ENCODE measurements at regions not wholly inside any gene's neighbourhood (a gene's known extent, or its start where the extent isn't known, plus 50 kb on each side); places are given as distances from the start of the nearest gene placed in this dataset.
"Not testable (repeated sequence)": the region's sequence is repeated elsewhere in the genome, so short reads cannot be mapped to it uniquely, and the experiment has no call there.

DNA sequence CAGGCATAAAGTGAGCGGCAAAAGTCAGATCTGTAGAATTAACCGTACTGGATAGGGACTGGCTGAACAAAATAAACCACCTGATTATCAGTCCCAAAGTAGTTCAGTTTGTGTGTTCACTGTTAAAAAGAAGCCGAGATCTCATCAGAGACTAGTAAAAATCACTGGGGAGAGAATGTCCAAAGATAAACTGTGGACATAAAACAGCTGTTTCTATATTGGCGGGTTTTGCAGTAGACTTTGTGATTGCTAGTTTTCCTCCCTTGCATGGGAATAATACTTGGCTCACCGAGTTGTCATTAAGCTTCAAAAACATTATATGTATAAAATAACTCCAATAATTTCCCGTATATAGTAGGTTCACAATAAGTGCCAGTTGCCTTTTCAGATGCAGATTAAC is 114.2 kb upstream of the ID4 start:
- H3K4me3 ChIP-seq (ENCODE audit: low read depth, low read length), result no peak overlapping the region
- no peak overlapping the region for H3K9ac ChIP-seq
- no peaks in the 10 kb centered on the region for H3K79me2 ChIP-seq
- H3K4me2 ChIP-seq (ENCODE audit: low read length), result no peak overlapping the region
- no peak overlapping the region for H2AFZ ChIP-seq
- H3K9me3 ChIP-seq (ENCODE audit: control insufficient read depth, low read length), result no peaks in the 10 kb centered on the region
- TF ChIP-seq, protein P1, sequence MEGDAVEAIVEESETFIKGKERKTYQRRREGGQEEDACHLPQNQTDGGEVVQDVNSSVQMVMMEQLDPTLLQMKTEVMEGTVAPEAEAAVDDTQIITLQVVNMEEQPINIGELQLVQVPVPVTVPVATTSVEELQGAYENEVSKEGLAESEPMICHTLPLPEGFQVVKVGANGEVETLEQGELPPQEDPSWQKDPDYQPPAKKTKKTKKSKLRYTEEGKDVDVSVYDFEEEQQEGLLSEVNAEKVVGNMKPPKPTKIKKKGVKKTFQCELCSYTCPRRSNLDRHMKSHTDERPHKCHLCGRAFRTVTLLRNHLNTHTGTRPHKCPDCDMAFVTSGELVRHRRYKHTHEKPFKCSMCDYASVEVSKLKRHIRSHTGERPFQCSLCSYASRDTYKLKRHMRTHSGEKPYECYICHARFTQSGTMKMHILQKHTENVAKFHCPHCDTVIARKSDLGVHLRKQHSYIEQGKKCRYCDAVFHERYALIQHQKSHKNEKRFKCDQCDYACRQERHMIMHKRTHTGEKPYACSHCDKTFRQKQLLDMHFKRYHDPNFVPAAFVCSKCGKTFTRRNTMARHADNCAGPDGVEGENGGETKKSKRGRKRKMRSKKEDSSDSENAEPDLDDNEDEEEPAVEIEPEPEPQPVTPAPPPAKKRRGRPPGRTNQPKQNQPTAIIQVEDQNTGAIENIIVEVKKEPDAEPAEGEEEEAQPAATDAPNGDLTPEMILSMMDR (IDR thresholded peaks at IDR 0.05), result no peak
- H3K4me1 ChIP-seq, result no peaks in the 10 kb centered on the region
- no peaks in the 10 kb centered on the region for H3K27me3 ChIP-seq (ENCODE audit: control insufficient read depth, insufficient read depth, low read length)
- H3K27ac ChIP-seq, result no peak overlapping the region
- H3K36me3 ChIP-seq (ENCODE audit: control insufficient read depth, insufficient read depth, low read length), result no peaks in the 10 kb centered on the region

DNA sequence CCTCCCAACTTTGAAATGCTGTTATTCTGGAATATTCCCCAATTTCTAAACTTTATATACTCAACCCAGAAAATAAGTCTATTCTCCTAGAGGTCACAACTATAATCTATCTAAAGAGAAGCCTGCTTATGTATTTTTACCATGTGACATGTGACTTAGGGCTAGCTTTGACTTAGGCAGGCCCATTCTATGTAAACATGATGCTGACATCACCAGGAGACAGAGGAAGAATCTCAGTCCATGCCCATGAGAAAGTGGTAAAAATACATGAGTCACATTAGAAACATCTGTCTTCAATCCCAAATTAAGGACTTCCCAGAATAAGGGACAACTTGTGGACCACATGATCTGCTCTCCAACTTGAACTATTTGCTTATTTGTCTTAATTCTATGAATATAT is 113.6 kb upstream of the ID4 start:
- H3K79me2 ChIP-seq, result no peaks in the 10 kb centered on the region
- H2AFZ ChIP-seq, result no peak overlapping the region
- TF ChIP-seq, protein P1 (IDR thresholded peaks at IDR 0.05), result no peak
- no peaks in the 10 kb centered on the region for H3K4me1 ChIP-seq
- H3K27ac ChIP-seq, result no peak overlapping the region
- H3K27me3 ChIP-seq (ENCODE audit: control insufficient read depth, insufficient read depth, low read length), result no peaks in the 10 kb centered on the region
- no peak overlapping the region for H3K4me3 ChIP-seq (ENCODE audit: low read depth, low read length)
- H3K9me3 ChIP-seq (ENCODE audit: control insufficient read depth, low read length), result no peaks in the 10 kb centered on the region
- no peak overlapping the region for H3K9ac ChIP-seq
- H3K36me3 ChIP-seq (ENCODE audit: control insufficient read depth, insufficient read depth, low read length), result no peaks in the 10 kb centered on the region
- no peak overlapping the region for H3K4me2 ChIP-seq (ENCODE audit: low read length)

DNA sequence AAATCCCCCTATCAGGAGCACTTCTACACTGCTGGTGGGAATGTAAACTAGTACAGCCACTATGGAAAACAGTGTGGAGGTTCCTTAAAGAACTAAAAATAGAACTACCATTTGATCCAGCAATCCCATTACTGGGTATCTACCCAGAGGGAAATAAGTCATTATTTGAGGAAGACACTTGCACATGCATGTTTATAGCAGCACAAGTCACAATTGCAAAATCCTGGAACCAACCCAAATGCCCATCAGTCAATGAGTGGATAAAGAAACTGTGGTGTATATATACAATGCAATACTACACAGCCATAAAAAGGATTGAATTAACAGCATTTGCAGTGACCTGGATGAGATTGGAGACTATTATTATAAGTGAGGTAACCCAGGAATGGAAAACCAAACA is 111.7 kb upstream of the ID4 start:
- H3K4me1 ChIP-seq; H3K27me3 ChIP-seq (ENCODE audit: control insufficient read depth, insufficient read depth, low read length); H3K27ac ChIP-seq; H3K9ac ChIP-seq; H2AFZ ChIP-seq; H3K79me2 ChIP-seq; H3K4me2 ChIP-seq (ENCODE audit: low read length); H3K4me3 ChIP-seq (ENCODE audit: low read depth, low read length); H3K36me3 ChIP-seq (ENCODE audit: control insufficient read depth, insufficient read depth, low read length); H3K9me3 ChIP-seq (ENCODE audit: control insufficient read depth, low read length): not testable (repeated sequence)

DNA sequence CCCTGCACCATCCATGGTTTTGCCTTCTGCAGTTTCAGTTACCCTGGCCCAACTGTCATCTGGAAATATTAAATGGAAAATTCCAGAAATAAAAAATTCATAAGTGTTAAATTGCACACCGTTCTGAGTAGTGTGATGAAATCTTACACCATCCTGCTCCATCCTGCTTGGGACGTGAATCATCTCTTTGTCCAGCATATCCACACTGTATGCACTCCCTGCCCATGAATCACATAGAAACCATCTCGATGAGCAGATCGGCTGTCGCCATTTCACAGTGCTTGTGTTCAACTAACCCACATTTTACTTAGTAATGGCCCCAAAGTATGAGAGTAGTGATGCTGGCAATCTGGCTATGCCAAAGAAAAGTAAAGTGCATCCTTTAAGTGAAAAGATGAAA is 105.9 kb upstream of the ID4 start:
- Histone ChIP-seq H3K27ac (no peak overlapping the region), H3K4me3 (ENCODE audit: low read depth, low read length) (no peak overlapping the region), H3K36me3 (ENCODE audit: control insufficient read depth, insufficient read depth, low read length) (no peaks in the 10 kb centered on the region), H2AFZ (no peak overlapping the region), H3K4me1 (no peaks in the 10 kb centered on the region), H3K27me3 (ENCODE audit: control insufficient read depth, insufficient read depth, low read length) (no peaks in the 10 kb centered on the region), H3K9me3 (ENCODE audit: control insufficient read depth, low read length) (no peaks in the 10 kb centered on the region), H3K9ac (no peak overlapping the region), H3K4me2 (ENCODE audit: low read length) (no peak overlapping the region), H3K79me2 (no peaks in the 10 kb centered on the region)
- TF ChIP-seq, protein P1 (IDR thresholded peaks at IDR 0.05), result no peak

DNA sequence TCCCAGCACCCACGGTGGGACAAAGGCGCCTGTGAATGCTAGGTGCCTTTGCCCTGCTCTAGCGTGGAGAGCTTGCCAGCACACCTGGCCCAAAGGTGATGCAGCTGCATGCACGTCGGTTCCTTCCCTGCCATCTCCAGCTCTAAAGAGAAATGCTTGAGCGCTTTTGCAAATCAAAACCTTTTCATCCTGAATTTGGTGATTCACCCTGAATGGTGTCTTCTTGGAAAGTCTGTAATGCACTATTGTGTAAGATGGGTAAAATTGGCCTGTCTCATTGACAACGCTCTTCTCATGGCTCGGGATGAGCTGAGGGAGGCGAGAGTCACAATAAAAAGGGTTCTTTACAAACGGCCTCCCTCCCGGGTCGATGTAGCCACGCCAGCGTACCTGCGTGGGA is 103.1 kb upstream of the ID4 start:
- H3K9me3 ChIP-seq (ENCODE audit: control insufficient read depth, low read length), result no peaks in the 10 kb centered on the region
- H3K9ac ChIP-seq, result no peak overlapping the region
- no peaks in the 10 kb centered on the region for H3K79me2 ChIP-seq
- H3K4me3 ChIP-seq (ENCODE audit: low read depth, low read length), result no peak overlapping the region
- TF ChIP-seq, protein P1 (IDR thresholded peaks at IDR 0.05), result no peak
- no peaks in the 10 kb centered on the region for H3K4me1 ChIP-seq
- H3K27ac ChIP-seq, result no peak overlapping the region
- no peak overlapping the region for H3K4me2 ChIP-seq (ENCODE audit: low read length)
- H2AFZ ChIP-seq, result no peak overlapping the region
- H3K27me3 ChIP-seq (ENCODE audit: control insufficient read depth, insufficient read depth, low read length), result no peaks in the 10 kb centered on the region
- H3K36me3 ChIP-seq (ENCODE audit: control insufficient read depth, insufficient read depth, low read length), result no peaks in the 10 kb centered on the region

Data from parathyroid adenoma (tissue), 2 donors.